K562 (cell line): ENCODE measurements at regions not wholly inside any gene's neighbourhood (a gene's known extent, or its start where the extent isn't known, plus 50 kb on each side); places are given as distances from the start of the nearest gene placed in this dataset.

Source experiments
- CEBPB ChIP-seq: fragments of 450-650 bp; IDR thresholded peaks from 2 replicates; pipeline ENCODE4 v1.6.1; 2016; ENCODE audit warnings: missing genetic modification characterization, missing compliant biosample characterization
- EZH2 ChIP-seq: IDR thresholded peaks from 2 replicates; pipeline ENCODE4 v1.6.1; 2012; ENCODE audit warnings: low read depth, mild to moderate bottlenecking, inconsistent platforms, low read length, borderline replicate concordance
- MBD2 ChIP-seq: sonication (generic); IDR thresholded peaks from 2 replicates; pipeline ENCODE4 v1.6.1; 2016; ENCODE audit warnings: low read depth, borderline replicate concordance
- POLR2A ChIP-seq: fragments of 450-650 bp; conservative IDR thresholded peaks from 2 replicates; pipeline ENCODE4 v1.6.1; 2016
- TAF1 ChIP-seq: IDR thresholded peaks from 2 replicates; pipeline ENCODE4 v1.6.1; 2011; ENCODE audit warnings: mild to moderate bottlenecking, low read length, moderate library complexity; ENCODE audit not compliant: insufficient read depth, control insufficient read depth, severe bottlenecking; ENCODE audit errors: extremely low read depth
- TCF7L2 ChIP-seq: fragments of 150-350 bp; IDR thresholded peaks from 2 replicates; pipeline ENCODE4 v1.6.1; 2016; ENCODE audit warnings: low read depth, mild to moderate bottlenecking, low read length, moderate library complexity
- XRCC4 ChIP-seq: IDR thresholded peaks from one replicate; pipeline ENCODE4 v1.6.1; 2011; ENCODE audit not compliant: insufficient read depth, insufficient read length; ENCODE audit errors: extremely low read depth
- ZNF133 ChIP-seq: fragments of 250-450 bp; sonication (Bioruptor Pico); IDR thresholded peaks from 2 replicates; pipeline ENCODE4 v1.4.0; 2020; ENCODE audit warnings: mild to moderate bottlenecking
- ZZZ3 ChIP-seq: fragments of 450-650 bp; IDR thresholded peaks from 2 replicates; pipeline ENCODE4 v1.6.1; 2016; ENCODE audit warnings: antibody characterized with exemption, mild to moderate bottlenecking, moderate library complexity
- TF ChIP-seq, protein P1 (sequence below), 3 experiments: IDR thresholded peaks in 2 of 3; conservative IDR thresholded peaks in 1 of 3; 2 replicates each; pipeline ENCODE4 v1.5.1; 2011 to 2012; ENCODE audit warnings: low read length in 3 of 3, mild to moderate bottlenecking in 3 of 3, control low read depth in 2 of 3, improper control_type of control experiment in 1 of 3, inconsistent platforms in 1 of 3, low read depth in 1 of 3, mixed read lengths in 1 of 3, moderate library complexity in 1 of 3; ENCODE audit not compliant: insufficient read depth in 2 of 3
- TF ChIP-seq, protein P2 (sequence below): sonication (generic); formaldehyde crosslinking; IDR thresholded peaks from 2 replicates; pipeline ENCODE4 v1.8.1; 2023; ENCODE audit warnings: mild to moderate bottlenecking, missing genetic modification reagents
- TF ChIP-seq, protein P3 (sequence below): fragments of 450-650 bp; IDR thresholded peaks from 2 replicates; pipeline ENCODE4 v1.6.1; 2016; ENCODE audit warnings: antibody characterized with exemption

DNA sequence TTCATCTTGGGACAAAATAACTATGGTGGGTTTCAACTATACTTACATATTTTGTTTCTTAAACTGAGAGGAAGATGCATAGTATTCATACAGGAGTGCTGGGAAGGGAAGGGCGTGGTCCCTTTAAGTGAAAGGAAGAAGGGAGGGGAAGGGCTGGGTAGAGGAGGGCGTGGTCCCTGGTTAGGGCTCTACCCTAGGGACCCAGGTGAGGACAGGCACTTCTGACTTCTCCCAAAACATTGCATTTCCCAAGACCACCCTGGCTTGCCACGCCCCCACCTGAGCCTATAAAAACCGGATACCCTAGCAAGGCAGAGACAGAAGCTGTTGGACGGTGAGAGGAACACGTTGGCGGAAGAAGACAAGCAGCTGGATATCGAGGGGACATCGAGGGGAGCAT lies 157.6 kb upstream of the PLXNA4 start:
- TF ChIP-seq TCF7L2 = no peak
- TF ChIP-seq, protein P1, sequence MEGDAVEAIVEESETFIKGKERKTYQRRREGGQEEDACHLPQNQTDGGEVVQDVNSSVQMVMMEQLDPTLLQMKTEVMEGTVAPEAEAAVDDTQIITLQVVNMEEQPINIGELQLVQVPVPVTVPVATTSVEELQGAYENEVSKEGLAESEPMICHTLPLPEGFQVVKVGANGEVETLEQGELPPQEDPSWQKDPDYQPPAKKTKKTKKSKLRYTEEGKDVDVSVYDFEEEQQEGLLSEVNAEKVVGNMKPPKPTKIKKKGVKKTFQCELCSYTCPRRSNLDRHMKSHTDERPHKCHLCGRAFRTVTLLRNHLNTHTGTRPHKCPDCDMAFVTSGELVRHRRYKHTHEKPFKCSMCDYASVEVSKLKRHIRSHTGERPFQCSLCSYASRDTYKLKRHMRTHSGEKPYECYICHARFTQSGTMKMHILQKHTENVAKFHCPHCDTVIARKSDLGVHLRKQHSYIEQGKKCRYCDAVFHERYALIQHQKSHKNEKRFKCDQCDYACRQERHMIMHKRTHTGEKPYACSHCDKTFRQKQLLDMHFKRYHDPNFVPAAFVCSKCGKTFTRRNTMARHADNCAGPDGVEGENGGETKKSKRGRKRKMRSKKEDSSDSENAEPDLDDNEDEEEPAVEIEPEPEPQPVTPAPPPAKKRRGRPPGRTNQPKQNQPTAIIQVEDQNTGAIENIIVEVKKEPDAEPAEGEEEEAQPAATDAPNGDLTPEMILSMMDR (IDR thresholded peaks at IDR 0.05 in 2 of 3, conservative IDR thresholded peaks at IDR 0.05 in 1 of 3; ENCODE audit: insufficient read depth in 2 of 3, low read depth in 1 of 3, low read length in 3 of 3) = no peak
- TF ChIP-seq MBD2 = no peak
- TF ChIP-seq, protein P2, sequence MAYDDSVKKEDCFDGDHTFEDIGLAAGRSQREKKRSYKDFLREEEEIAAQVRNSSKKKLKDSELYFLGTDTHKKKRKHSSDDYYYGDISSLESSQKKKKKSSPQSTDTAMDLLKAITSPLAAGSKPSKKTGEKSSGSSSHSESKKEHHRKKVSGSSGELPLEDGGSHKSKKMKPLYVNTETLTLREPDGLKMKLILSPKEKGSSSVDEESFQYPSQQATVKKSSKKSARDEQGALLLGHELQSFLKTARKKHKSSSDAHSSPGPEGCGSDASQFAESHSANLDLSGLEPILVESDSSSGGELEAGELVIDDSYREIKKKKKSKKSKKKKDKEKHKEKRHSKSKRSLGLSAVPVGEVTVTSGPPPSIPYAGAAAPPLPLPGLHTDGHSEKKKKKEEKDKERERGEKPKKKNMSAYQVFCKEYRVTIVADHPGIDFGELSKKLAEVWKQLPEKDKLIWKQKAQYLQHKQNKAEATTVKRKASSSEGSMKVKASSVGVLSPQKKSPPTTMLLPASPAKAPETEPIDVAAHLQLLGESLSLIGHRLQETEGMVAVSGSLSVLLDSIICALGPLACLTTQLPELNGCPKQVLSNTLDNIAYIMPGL (CRISPR knock-in tag) = no peak
- TF ChIP-seq TAF1 = no peak
- no peak for TF ChIP-seq XRCC4
- TF ChIP-seq CEBPB = no peak
- TF ChIP-seq ZNF133 = no peak
- TF ChIP-seq ZZZ3 = no peak
- TF ChIP-seq, protein P3, sequence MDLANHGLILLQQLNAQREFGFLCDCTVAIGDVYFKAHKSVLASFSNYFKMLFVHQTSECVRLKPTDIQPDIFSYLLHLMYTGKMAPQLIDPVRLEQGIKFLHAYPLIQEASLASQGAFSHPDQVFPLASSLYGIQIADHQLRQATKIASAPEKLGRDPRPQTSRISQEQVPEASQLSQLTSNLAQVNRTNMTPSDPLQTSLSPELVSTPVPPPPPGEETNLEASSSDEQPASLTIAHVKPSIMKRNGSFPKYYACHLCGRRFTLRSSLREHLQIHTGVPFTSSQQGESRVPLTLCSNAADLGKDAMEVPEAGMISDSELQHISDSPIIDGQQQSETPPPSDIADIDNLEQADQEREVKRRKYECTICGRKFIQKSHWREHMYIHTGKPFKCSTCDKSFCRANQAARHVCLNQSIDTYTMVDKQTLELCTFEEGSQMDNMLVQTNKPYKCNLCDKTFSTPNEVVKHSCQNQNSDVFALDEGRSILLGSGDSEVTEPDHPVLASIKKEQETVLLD = no peak
- no peak for TF ChIP-seq EZH2
- TF ChIP-seq POLR2A = no peak
